COLO829 (cell line): ENCODE measurements at regions not wholly inside any gene's neighbourhood (a gene's known extent, or its start where the extent isn't known, plus 50 kb on each side); places are given as distances from the start of the nearest gene placed in this dataset.
"Not testable (repeated sequence)": the region's sequence is repeated elsewhere in the genome, so short reads cannot be mapped to it uniquely, and the experiment has no call there.

Source experiments
- DNase-seq: peaks from one replicate; pipeline ENCODE4 v3.0.0; 2012; ENCODE audit warnings: low spot score

- no peak for DNase-seq
These were observed 231.8 kb upstream of the RBBP8 start for GRCh38 chr18:22701326-22701725.

- no peak for DNase-seq
These were observed 231.3 kb upstream of the RBBP8 start for GRCh38 chr18:22701795-22702194.

GRCh38 chr18:22702806-22703205 is 230.3 kb upstream of the RBBP8 start:
- DNase-seq, result no peak

GRCh38 chr18:22703883-22704585 is 229.1 kb upstream of the RBBP8 start:
- peak; percentile 48 for DNase-seq

GRCh38 chr18:22704586-22704918 is 228.6 kb upstream of the RBBP8 start:
- DNase-seq, result no peak

- no peak for DNase-seq
These were observed 227.8 kb upstream of the RBBP8 start for GRCh38 chr18:22705328-22705727.

- DNase-seq, result not testable (repeated sequence)
These were observed 227.1 kb upstream of the RBBP8 start for GRCh38 chr18:22706025-22706424.

GRCh38 chr18:22709288-22710060 is 223.7 kb upstream of the RBBP8 start:
- no peak for DNase-seq

- DNase-seq, result no peak
These were observed 222.4 kb upstream of the RBBP8 start for GRCh38 chr18:22710673-22711191.

GRCh38 chr18:22711192-22711685 is 221.9 kb upstream of the RBBP8 start:
- DNase-seq, result no peak

- DNase-seq, result peak; percentile 49
These were observed 219.6 kb upstream of the RBBP8 start for GRCh38 chr18:22713511-22713910.

GRCh38 chr18:22717536-22717935 is 215.6 kb upstream of the RBBP8 start:
- not testable (repeated sequence) for DNase-seq

GRCh38 chr18:22723221-22723620 is 209.9 kb upstream of the RBBP8 start:
- no peak for DNase-seq

GRCh38 chr18:22723773-22724172 is 209.4 kb upstream of the RBBP8 start:
- no peak for DNase-seq

- no peak for DNase-seq
These were observed 206.7 kb upstream of the RBBP8 start for GRCh38 chr18:22726469-22726868.

GRCh38 chr18:22728016-22728415 is 205.1 kb upstream of the RBBP8 start:
- DNase-seq, result no peak

- no peak for DNase-seq
These were observed 204.5 kb upstream of the RBBP8 start for GRCh38 chr18:22728481-22729105.

- DNase-seq, result no peak
These were observed 201.7 kb upstream of the RBBP8 start for GRCh38 chr18:22731398-22731797.

GRCh38 chr18:22734105-22734661 is 198.9 kb upstream of the RBBP8 start:
- DNase-seq, result no peak

GRCh38 chr18:22734791-22735627 is 198.1 kb upstream of the RBBP8 start:
- DNase-seq, result no peak

GRCh38 chr18:22737054-22737453 is 196.1 kb upstream of the RBBP8 start:
- DNase-seq, result no peak
